ENCODE measurements at regions not wholly inside any gene's neighbourhood (a gene's known extent, or its start where the extent isn't known, plus 50 kb on each side); places are given as distances from the start of the nearest gene placed in this dataset.

DNA sequence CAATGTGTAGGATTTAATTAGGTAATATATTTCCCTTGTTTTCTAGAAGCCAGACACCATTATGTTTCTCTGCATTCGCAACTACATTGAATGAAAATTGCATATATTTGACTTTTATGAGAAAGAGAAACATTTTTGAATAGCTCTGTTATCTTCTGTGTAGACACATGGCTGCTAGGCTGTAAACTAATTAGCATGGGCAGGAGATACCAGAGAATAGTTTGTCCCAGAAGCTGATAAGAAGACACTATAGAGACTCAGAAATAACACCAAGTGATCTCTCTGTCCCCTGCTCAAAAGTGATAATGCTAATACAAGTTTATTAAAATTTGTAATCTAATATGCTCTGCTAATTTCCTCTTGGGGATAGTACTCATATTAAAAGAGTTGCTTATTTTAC, 198.0 kb upstream of the TUSC1 start:
- H3K4me1 ChIP-seq (ENCODE audit: control insufficient read depth, insufficient read depth, low read length) = no peaks in the 10 kb centered on the region
- H3K27ac ChIP-seq (ENCODE audit: low read length) = no peak overlapping the region
- H3K9ac ChIP-seq (ENCODE audit: low read length in 2 of 2) = no peak overlapping the region
- peaks cover 0 to 3% of the 10 kb centered on the region in 2 donors for H3K9me3 ChIP-seq (ENCODE audit: control insufficient read depth in 2 of 2, low read length in 2 of 2)
- H3K4me3 ChIP-seq (ENCODE audit: low read length in 2 of 2) = no peak overlapping the region
- H3K27me3 ChIP-seq (ENCODE audit: control insufficient read depth in 1 of 2, insufficient read depth in 2 of 2, low read length in 2 of 2) = no peaks in the 10 kb centered on the region
- no peaks in the 10 kb centered on the region for H3K36me3 ChIP-seq (ENCODE audit: control insufficient read depth in 2 of 2, insufficient read depth in 2 of 2, low read length in 2 of 2)

DNA sequence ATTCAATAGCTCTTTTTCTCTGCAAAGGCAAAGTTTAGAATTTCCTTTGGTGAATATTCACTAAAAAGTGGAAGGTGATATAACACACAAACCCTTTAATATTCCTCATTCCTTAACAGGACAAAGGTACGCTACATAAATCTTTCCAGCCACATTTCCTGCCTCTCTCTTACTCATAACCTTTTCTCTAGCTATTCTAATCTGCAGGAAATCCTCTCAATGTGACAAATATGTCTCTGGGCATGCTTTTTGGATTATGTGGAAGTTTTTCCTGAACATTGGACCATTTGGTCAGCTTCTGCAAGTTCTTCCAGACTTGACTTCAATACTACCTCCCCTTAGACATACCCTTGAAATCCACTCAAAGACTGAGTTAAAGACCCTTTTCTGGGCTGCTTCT, 186.3 kb upstream of the TUSC1 start:
- no peaks in the 10 kb centered on the region for H3K36me3 ChIP-seq (ENCODE audit: control insufficient read depth in 2 of 2, insufficient read depth in 2 of 2, low read length in 2 of 2)
- no peaks in the 10 kb centered on the region for H3K27me3 ChIP-seq (ENCODE audit: control insufficient read depth in 1 of 2, insufficient read depth in 2 of 2, low read length in 2 of 2)
- no peak overlapping the region for H3K4me3 ChIP-seq (ENCODE audit: low read length in 2 of 2)
- H3K27ac ChIP-seq (ENCODE audit: low read length) = no peak overlapping the region
- H3K9ac ChIP-seq (ENCODE audit: low read length in 2 of 2) = no peak overlapping the region
- H3K9me3 ChIP-seq (ENCODE audit: control insufficient read depth in 2 of 2, low read length in 2 of 2) = no peaks in the 10 kb centered on the region
- no peaks in the 10 kb centered on the region for H3K4me1 ChIP-seq (ENCODE audit: control insufficient read depth, insufficient read depth, low read length)

DNA sequence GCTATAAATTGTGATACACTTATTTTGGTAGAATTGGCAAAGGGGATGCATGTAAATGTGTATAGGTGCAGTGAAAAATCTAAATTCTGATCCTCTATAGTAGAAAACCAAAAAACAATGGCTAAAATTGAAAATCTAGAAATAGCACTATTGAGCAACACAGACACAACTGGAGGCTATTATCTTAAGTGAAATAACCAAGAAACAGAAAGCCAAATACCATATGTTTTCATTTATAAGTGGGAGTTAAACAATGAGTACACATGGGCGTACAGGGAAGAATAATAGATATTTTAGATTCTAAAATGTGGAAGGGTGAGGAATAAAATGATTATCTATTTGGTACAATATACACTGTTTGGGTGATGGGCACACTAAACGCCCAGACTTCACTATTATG, 183.2 kb upstream of the TUSC1 start:
- H3K4me3 ChIP-seq (ENCODE audit: low read length in 2 of 2) = no peak overlapping the region
- H3K36me3 ChIP-seq (ENCODE audit: control insufficient read depth in 2 of 2, insufficient read depth in 2 of 2, low read length in 2 of 2) = no peaks in the 10 kb centered on the region
- no peak overlapping the region for H3K27ac ChIP-seq (ENCODE audit: low read length)
- H3K9me3 ChIP-seq (ENCODE audit: control insufficient read depth in 2 of 2, low read length in 2 of 2) = no peaks in the 10 kb centered on the region
- no peak overlapping the region for H3K9ac ChIP-seq (ENCODE audit: low read length in 2 of 2)
- H3K27me3 ChIP-seq (ENCODE audit: control insufficient read depth in 1 of 2, insufficient read depth in 2 of 2, low read length in 2 of 2) = no peaks in the 10 kb centered on the region
- H3K4me1 ChIP-seq (ENCODE audit: control insufficient read depth, insufficient read depth, low read length) = no peaks in the 10 kb centered on the region

DNA sequence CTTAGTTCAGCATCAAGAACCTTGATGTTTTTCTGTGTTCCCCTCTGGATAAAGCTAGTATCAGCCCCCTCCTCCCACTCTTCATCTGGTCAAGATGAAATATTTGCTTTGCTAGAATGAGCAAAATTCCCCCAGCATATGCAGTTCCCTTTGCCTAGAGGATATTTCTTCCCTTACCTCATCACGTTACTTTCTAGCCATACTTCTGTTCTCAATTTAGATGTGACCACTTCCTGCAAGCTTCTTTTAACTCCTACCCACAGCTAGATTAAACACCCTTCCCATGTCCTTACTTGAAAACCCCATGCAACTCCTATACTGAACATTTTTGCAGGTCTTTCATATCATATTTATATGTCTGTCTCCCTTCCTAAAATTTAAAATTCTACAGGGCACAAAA, 178.9 kb upstream of the TUSC1 start:
- Histone ChIP-seq H3K27me3 (ENCODE audit: control insufficient read depth in 1 of 2, insufficient read depth in 2 of 2, low read length in 2 of 2) (no peaks in the 10 kb centered on the region), H3K4me1 (ENCODE audit: control insufficient read depth, insufficient read depth, low read length) (no peaks in the 10 kb centered on the region), H3K9me3 (ENCODE audit: control insufficient read depth in 2 of 2, low read length in 2 of 2) (no peaks in the 10 kb centered on the region), H3K9ac (ENCODE audit: low read length in 2 of 2) (no peak overlapping the region), H3K4me3 (ENCODE audit: low read length in 2 of 2) (no peak overlapping the region), H3K36me3 (ENCODE audit: control insufficient read depth in 2 of 2, insufficient read depth in 2 of 2, low read length in 2 of 2) (no peaks in the 10 kb centered on the region), H3K27ac (ENCODE audit: low read length) (no peak overlapping the region)

DNA sequence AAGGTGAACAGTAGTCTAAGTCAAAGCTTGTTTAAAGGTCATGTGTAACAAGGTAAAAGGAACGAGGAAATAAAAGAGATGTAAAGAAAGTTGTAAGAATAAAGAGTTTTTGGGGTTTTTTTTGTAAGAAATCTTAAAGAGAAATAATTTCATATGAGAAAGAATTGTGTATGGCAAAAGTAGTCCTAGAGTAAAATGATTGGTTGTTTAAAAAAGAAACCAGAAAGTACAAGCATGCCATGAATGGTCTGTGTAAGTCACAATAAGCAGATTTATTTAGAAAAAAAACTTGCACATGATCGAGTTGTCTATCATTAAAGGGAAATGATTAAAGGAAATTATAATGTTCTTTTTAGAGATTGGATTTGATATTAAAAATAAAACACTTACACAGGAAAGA, 172.6 kb upstream of the TUSC1 start:
- Histone ChIP-seq H3K27ac (ENCODE audit: low read length) (no peak overlapping the region), H3K4me1 (ENCODE audit: control insufficient read depth, insufficient read depth, low read length) (no peaks in the 10 kb centered on the region), H3K36me3 (ENCODE audit: control insufficient read depth in 2 of 2, insufficient read depth in 2 of 2, low read length in 2 of 2) (no peaks in the 10 kb centered on the region), H3K4me3 (ENCODE audit: low read length in 2 of 2) (no peak overlapping the region), H3K27me3 (ENCODE audit: control insufficient read depth in 1 of 2, insufficient read depth in 2 of 2, low read length in 2 of 2) (no peaks in the 10 kb centered on the region), H3K9me3 (ENCODE audit: control insufficient read depth in 2 of 2, low read length in 2 of 2) (no peaks in the 10 kb centered on the region), H3K9ac (ENCODE audit: low read length in 2 of 2) (no peak overlapping the region)

DNA sequence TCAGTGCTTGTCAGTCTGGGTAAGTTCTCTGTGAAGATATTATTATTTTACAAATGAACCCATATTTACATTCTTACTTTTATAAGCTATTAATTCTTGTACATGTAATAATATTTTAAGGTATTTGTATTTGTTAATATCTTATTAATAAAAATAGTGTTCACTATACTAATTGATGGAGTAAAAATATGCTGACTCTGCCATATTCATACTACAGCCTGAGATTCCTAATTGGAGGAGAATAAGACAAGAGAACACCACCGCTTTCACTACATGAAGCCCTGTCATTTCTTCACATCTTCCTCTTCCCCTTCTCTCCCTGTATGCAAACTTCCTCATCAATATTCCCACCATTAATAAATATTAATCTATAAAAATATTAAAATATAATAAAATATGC, 167.6 kb upstream of the TUSC1 start:
- Histone ChIP-seq H3K27me3 (ENCODE audit: control insufficient read depth in 1 of 2, insufficient read depth in 2 of 2, low read length in 2 of 2) (peaks cover 0 to 4% of the 10 kb centered on the region in 2 donors), H3K9me3 (ENCODE audit: control insufficient read depth in 2 of 2, low read length in 2 of 2) (no peaks in the 10 kb centered on the region), H3K4me3 (ENCODE audit: low read length in 2 of 2) (no peak overlapping the region), H3K36me3 (ENCODE audit: control insufficient read depth in 2 of 2, insufficient read depth in 2 of 2, low read length in 2 of 2) (no peaks in the 10 kb centered on the region), H3K9ac (ENCODE audit: low read length in 2 of 2) (no peak overlapping the region), H3K4me1 (ENCODE audit: control insufficient read depth, insufficient read depth, low read length) (no peaks in the 10 kb centered on the region), H3K27ac (ENCODE audit: low read length) (no peak overlapping the region)

DNA sequence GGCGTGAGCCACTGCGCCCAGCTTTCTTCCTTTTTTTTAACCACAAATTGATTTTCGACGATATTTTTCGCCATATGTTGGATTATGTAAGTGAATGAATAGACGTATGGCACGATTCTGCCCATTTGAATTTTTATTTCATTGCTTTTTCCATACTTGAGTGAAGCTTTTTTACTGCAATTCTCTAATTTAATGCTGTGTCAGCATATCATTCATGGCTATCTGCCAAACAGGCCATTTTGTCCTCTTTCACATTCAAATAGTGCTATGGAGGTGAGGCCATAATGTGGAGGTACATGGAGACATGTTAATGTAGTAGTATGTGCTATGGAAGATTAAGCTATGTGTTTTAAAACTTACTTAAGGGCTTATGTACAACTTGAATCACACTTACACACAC, 152.1 kb upstream of the TUSC1 start:
- H3K4me1 ChIP-seq (ENCODE audit: control insufficient read depth, insufficient read depth, low read length) = no peaks in the 10 kb centered on the region
- no peak overlapping the region for H3K9ac ChIP-seq (ENCODE audit: low read length in 2 of 2)
- H3K36me3 ChIP-seq (ENCODE audit: control insufficient read depth in 2 of 2, insufficient read depth in 2 of 2, low read length in 2 of 2) = no peaks in the 10 kb centered on the region
- no peak overlapping the region for H3K27ac ChIP-seq (ENCODE audit: low read length)
- H3K4me3 ChIP-seq (ENCODE audit: low read length in 2 of 2) = no peak overlapping the region
- H3K27me3 ChIP-seq (ENCODE audit: control insufficient read depth in 1 of 2, insufficient read depth in 2 of 2, low read length in 2 of 2) = no peaks in the 10 kb centered on the region
- peaks cover 2 to 7% of the 10 kb centered on the region in 2 donors for H3K9me3 ChIP-seq (ENCODE audit: control insufficient read depth in 2 of 2, low read length in 2 of 2)

DNA sequence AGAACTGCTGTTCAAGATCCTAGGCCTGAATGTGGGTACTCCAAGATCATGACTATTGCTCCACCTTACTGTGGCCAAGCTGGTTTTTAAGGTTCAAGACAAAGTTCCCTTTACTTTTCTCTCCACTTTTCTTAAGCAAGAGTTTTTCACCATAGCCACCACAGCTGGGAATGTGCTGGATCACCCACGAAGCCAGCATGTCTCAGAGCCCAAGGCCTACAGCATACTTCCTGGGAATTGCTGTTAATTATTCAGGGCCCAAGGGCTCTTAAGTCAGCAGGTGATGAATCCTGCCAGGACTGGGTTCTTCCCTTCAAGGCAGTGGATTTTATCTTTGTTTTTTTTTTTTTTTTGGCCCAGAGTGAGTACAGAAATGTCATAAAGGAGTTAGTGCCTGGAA, 149.4 kb upstream of the TUSC1 start:
- Histone ChIP-seq H3K36me3 (ENCODE audit: control insufficient read depth in 2 of 2, insufficient read depth in 2 of 2, low read length in 2 of 2) (no peaks in the 10 kb centered on the region), H3K9ac (ENCODE audit: low read length in 2 of 2) (no peak overlapping the region), H3K4me3 (ENCODE audit: low read length in 2 of 2) (no peak overlapping the region), H3K4me1 (ENCODE audit: control insufficient read depth, insufficient read depth, low read length) (no peaks in the 10 kb centered on the region), H3K27me3 (ENCODE audit: control insufficient read depth in 1 of 2, insufficient read depth in 2 of 2, low read length in 2 of 2) (no peaks in the 10 kb centered on the region), H3K9me3 (ENCODE audit: control insufficient read depth in 2 of 2, low read length in 2 of 2) (peaks cover 2 to 7% of the 10 kb centered on the region in 2 donors), H3K27ac (ENCODE audit: low read length) (no peak overlapping the region)

DNA sequence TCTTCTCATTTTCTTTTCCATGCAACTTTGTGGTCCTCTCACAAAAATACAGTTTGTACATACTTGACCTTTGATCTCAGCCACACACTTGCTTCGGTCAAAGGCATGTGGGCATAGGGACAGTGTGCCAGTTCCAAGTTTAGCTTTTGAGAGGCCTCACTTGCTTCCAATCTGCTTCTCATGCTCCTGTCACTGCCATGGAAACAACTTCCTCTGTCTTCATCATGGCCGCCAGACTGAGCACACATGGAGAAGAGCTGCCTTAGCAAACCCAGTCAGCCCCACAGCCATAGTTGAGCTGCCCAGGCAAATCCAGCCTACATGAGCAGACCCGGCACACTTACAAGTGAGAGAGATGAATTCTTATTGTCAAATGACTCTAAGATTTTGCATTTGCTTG, 138.2 kb upstream of the TUSC1 start:
- Histone ChIP-seq H3K4me1 (ENCODE audit: control insufficient read depth, insufficient read depth, low read length) (no peaks in the 10 kb centered on the region), H3K27me3 (ENCODE audit: control insufficient read depth in 1 of 2, insufficient read depth in 2 of 2, low read length in 2 of 2) (no peaks in the 10 kb centered on the region), H3K9ac (ENCODE audit: low read length in 2 of 2) (no peak overlapping the region), H3K4me3 (ENCODE audit: low read length in 2 of 2) (no peak overlapping the region), H3K9me3 (ENCODE audit: control insufficient read depth in 2 of 2, low read length in 2 of 2) (no peaks in the 10 kb centered on the region), H3K27ac (ENCODE audit: low read length) (no peak overlapping the region), H3K36me3 (ENCODE audit: control insufficient read depth in 2 of 2, insufficient read depth in 2 of 2, low read length in 2 of 2) (no peaks in the 10 kb centered on the region)

DNA sequence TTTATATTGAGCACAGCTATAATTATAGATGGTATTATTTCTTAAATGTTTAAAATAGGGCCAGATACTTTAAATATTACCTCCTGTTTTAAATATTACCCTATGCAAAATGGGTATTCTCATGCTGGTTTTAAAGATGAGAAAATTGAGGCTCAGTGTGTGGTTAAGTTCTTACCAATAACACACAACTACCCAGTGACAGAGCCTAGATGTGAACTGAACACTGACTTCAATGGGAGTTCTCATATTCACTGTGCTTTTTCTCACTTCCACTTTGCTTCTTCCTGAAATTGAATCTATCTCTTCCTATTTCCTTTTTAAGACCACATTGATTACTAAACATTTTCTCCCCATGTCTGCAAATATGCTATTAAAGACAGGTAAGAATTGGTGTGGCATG, 135.8 kb upstream of the TUSC1 start:
- H3K9me3 ChIP-seq (ENCODE audit: control insufficient read depth in 2 of 2, low read length in 2 of 2) = no peaks in the 10 kb centered on the region
- no peaks in the 10 kb centered on the region for H3K4me1 ChIP-seq (ENCODE audit: control insufficient read depth, insufficient read depth, low read length)
- no peak overlapping the region for H3K9ac ChIP-seq (ENCODE audit: low read length in 2 of 2)
- H3K27ac ChIP-seq (ENCODE audit: low read length) = no peak overlapping the region
- no peaks in the 10 kb centered on the region for H3K36me3 ChIP-seq (ENCODE audit: control insufficient read depth in 2 of 2, insufficient read depth in 2 of 2, low read length in 2 of 2)
- no peaks in the 10 kb centered on the region for H3K27me3 ChIP-seq (ENCODE audit: control insufficient read depth in 1 of 2, insufficient read depth in 2 of 2, low read length in 2 of 2)
- no peak overlapping the region for H3K4me3 ChIP-seq (ENCODE audit: low read length in 2 of 2)

DNA sequence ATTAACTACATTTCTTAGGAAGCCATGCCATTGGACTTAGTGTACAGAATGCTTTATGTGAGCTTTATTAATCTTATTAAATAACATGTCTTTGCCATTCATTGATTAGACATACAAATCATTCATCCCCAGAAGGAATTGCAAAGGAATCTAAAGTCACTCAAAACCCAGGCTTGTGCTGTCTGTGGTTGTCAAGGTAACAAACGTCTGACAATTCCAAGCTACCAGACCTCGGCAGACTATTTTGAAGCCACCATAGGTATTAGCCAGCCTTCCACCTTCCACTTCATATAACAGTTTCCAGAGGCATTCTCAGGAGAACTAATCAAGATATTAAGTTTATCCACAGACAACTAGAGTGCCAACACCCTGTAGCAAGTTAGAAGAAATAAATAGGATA, 135.2 kb upstream of the TUSC1 start:
- H3K27me3 ChIP-seq (ENCODE audit: control insufficient read depth in 1 of 2, insufficient read depth in 2 of 2, low read length in 2 of 2) = no peaks in the 10 kb centered on the region
- no peaks in the 10 kb centered on the region for H3K4me1 ChIP-seq (ENCODE audit: control insufficient read depth, insufficient read depth, low read length)
- H3K4me3 ChIP-seq (ENCODE audit: low read length in 2 of 2) = no peak overlapping the region
- no peak overlapping the region for H3K27ac ChIP-seq (ENCODE audit: low read length)
- no peak overlapping the region for H3K9ac ChIP-seq (ENCODE audit: low read length in 2 of 2)
- no peaks in the 10 kb centered on the region for H3K9me3 ChIP-seq (ENCODE audit: control insufficient read depth in 2 of 2, low read length in 2 of 2)
- H3K36me3 ChIP-seq (ENCODE audit: control insufficient read depth in 2 of 2, insufficient read depth in 2 of 2, low read length in 2 of 2) = no peaks in the 10 kb centered on the region

DNA sequence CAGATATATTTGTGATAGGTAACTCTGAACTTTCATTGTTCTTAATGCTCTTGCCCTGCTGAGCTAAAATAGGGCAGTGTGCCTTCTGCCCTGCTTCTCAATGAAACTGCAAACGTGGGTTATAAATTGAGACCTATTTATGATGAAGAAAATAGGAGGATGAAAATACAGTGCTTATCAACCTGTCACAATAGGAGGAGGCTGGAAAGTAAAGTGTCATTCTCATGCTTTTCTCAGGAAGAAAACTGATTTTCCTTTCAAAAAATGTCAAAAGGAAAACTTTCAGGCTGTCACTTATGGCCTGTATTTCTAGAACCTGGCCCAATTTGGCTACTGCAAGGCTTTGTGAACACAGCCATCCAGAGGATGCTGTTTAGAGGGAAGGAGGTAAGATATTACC, 130.3 kb upstream of the TUSC1 start:
- H3K4me1 ChIP-seq (ENCODE audit: control insufficient read depth, insufficient read depth, low read length) = no peaks in the 10 kb centered on the region
- H3K9ac ChIP-seq (ENCODE audit: low read length in 2 of 2) = no peak overlapping the region

More for the DNA sequence above, 130.3 kb upstream of the TUSC1 start:
- Histone ChIP-seq H3K27me3 (ENCODE audit: control insufficient read depth in 1 of 2, insufficient read depth in 2 of 2, low read length in 2 of 2) (no peaks in the 10 kb centered on the region), H3K9me3 (ENCODE audit: control insufficient read depth in 2 of 2, low read length in 2 of 2) (no peaks in the 10 kb centered on the region), H3K4me3 (ENCODE audit: low read length in 2 of 2) (no peak overlapping the region), H3K27ac (ENCODE audit: low read length) (no peak overlapping the region), H3K36me3 (ENCODE audit: control insufficient read depth in 2 of 2, insufficient read depth in 2 of 2, low read length in 2 of 2) (no peaks in the 10 kb centered on the region)
